Posterior cingulate gyrus (tissue), 11 donors: ENCODE measurements at regions not wholly inside any gene's neighbourhood (a gene's known extent, or its start where the extent isn't known, plus 50 kb on each side); places are given as distances from the start of the nearest gene placed in this dataset.

Source experiments
- DNase-seq, 10 donors: peaks; one replicate each; pipeline versions ENCODE4 v3.0.0 to v3.0.0-alpha.2; 2020 to 2021; ENCODE audit warnings: mixed read lengths in 3 of 10
- intact Hi-C: fragments of 100-400 bp; cut with DNase I; formaldehyde crosslinking; loops from one replicate; pipeline ENCODE4 v1.15.1; 2023

- intact Hi-C loops, result no loop called here
- peak in 1 of 10 donors; percentile 20 for DNase-seq
These were observed 142.4 kb downstream of the ZIC5 start for GRCh38 chr13:99829161-99829560.

GRCh38 chr13:99828735-99829134 is 142.8 kb downstream of the ZIC5 start:
- peak in 1 of 10 donors; percentile 27 for DNase-seq
- intact Hi-C loops, result no loop called here

GRCh38 chr13:99828123-99828522 is 143.4 kb downstream of the ZIC5 start:
- intact Hi-C loops, result no loop called here

GRCh38 chr13:99827011-99827772 is 144.4 kb downstream of the ZIC5 start:
- DNase-seq, result peak in 1 of 10 donors; percentile 47
- intact Hi-C loops, result no loop called here

More at GRCh38 chr13:99828123-99828522, 143.4 kb downstream of the ZIC5 start:
- DNase-seq, result no peak

GRCh38 chr13:99823961-99824360 is 147.6 kb downstream of the ZIC5 start:
- DNase-seq, result no peak
- intact Hi-C loops, result no loop called here

GRCh38 chr13:99822820-99823219 is 148.7 kb downstream of the ZIC5 start:
- intact Hi-C loops, result no loop called here
- DNase-seq, result no peak

GRCh38 chr13:99821741-99822140 is 149.8 kb downstream of the ZIC5 start:
- intact Hi-C loops, result no loop called here
- DNase-seq, result no peak

GRCh38 chr13:99819967-99820366 is 151.6 kb downstream of the ZIC5 start:
- intact Hi-C loops, result no loop called here
- no peak for DNase-seq

GRCh38 chr13:99816321-99816720 is 155.2 kb downstream of the ZIC5 start:
- DNase-seq, result no peak
- intact Hi-C loops, result no loop called here

GRCh38 chr13:99813336-99814095 is 158.1 kb downstream of the ZIC5 start:
- intact Hi-C loops, result no loop called here
- DNase-seq, result no peak

- intact Hi-C loops, result no loop called here
- no peak for DNase-seq
These were observed 158.9 kb downstream of the ZIC5 start for GRCh38 chr13:99812625-99813024.

- intact Hi-C loops, result no loop called here
- no peak for DNase-seq
These were observed 160.4 kb downstream of the ZIC5 start for GRCh38 chr13:99811067-99811700.

- DNase-seq, result no peak
- intact Hi-C loops, result no loop called here
These were observed 161.6 kb downstream of the ZIC5 start for GRCh38 chr13:99809926-99810325.

GRCh38 chr13:99809496-99809895 is 162.1 kb downstream of the ZIC5 start:
- no peak for DNase-seq
- intact Hi-C loops, result no loop called here

- intact Hi-C loops, result no loop called here
- DNase-seq, result no peak
These were observed 162.8 kb downstream of the ZIC5 start for GRCh38 chr13:99808786-99809185.

- intact Hi-C loops, result no loop called here
- no peak for DNase-seq
These were observed 164.9 kb downstream of the ZIC5 start for GRCh38 chr13:99806671-99807070.

GRCh38 chr13:99805361-99805760 is 166.2 kb downstream of the ZIC5 start:
- intact Hi-C loops, result no loop called here
- DNase-seq, result no peak

- intact Hi-C loops, result no loop called here
- peak in 1 of 10 donors; percentile 29 for DNase-seq
These were observed 168.4 kb downstream of the ZIC5 start for GRCh38 chr13:99803141-99803540.

GRCh38 chr13:99802416-99802815 is 169.2 kb downstream of the ZIC5 start:
- no peak for DNase-seq
- intact Hi-C loops, result no loop called here

GRCh38 chr13:99800951-99801350 is 170.6 kb downstream of the ZIC5 start:
- no peak for DNase-seq
- intact Hi-C loops, result no loop called here

- intact Hi-C loops, result no loop called here
- no peak for DNase-seq
These were observed 171.6 kb downstream of the ZIC5 start for GRCh38 chr13:99800011-99800410.
